ENCODE measurements at regions not wholly inside any gene's neighbourhood (a gene's known extent, or its start where the extent isn't known, plus 50 kb on each side); places are given as distances from the start of the nearest gene placed in this dataset.
A peak's percentile ranks its signal among the peaks of the same experiment; 100 is the strongest.

- peak in 1 of 2 experiments; percentile 43 for DNase-seq (ENCODE audit: low read depth in 1 of 2, low spot score in 2 of 2)
- H3K56ac ChIP-seq (replicated peaks; ENCODE audit: insufficient read length, low read depth, low read length): no peak overlapping the region
These were observed 169.9 kb downstream of the ASMT start for GRCh38 chrX:1784773-1785172.

More at GRCh38 chrX:1784773-1785172, 169.9 kb downstream of the ASMT start:
- Histone ChIP-seq H2AFZ (ENCODE audit: low read length) (no peak overlapping the region), H3K9ac (replicated peaks in 1 of 4; ENCODE audit: extremely low read depth in 1 of 4, low read depth in 3 of 4, low read length in 3 of 4) (no peak overlapping the region), H2BK12ac (ENCODE audit: low read depth, low read length) (no peak overlapping the region), H4K5ac (ENCODE audit: insufficient read length, low read depth, low read length) (no peak overlapping the region), H2BK5ac (ENCODE audit: low read depth, low read length) (no peak overlapping the region), H3K4me1 (replicated peaks in 1 of 4; ENCODE audit: control insufficient read depth in 3 of 4, insufficient read depth in 4 of 4, low read length in 3 of 4) (no peaks in the 10 kb centered on the region), H4K8ac (ENCODE audit: extremely low read depth, insufficient read depth, low read length) (no peak overlapping the region), H2AK5ac (ENCODE audit: low read depth, low read length) (no peak overlapping the region), H3K4me2 (ENCODE audit: insufficient read depth in 1 of 2, low read depth in 2 of 2, low read length in 2 of 2) (no peak overlapping the region), H3K9me3 (ENCODE audit: insufficient read depth in 2 of 2, low read depth in 1 of 2, low read length in 1 of 2) (peaks cover 2 to 10% of the 10 kb centered on the region in 2 experiments; a peak in 3 of 4 replicates), H2BK20ac (ENCODE audit: low read length) (no peak overlapping the region), H2BK120ac (replicated peaks; ENCODE audit: low read depth, low read length) (no peak overlapping the region), H3K79me2 (ENCODE audit: control insufficient read depth in 1 of 2, insufficient read depth in 2 of 2, low read length in 2 of 2) (no peaks in the 10 kb centered on the region), H3K23ac (ENCODE audit: insufficient read length) (no peak overlapping the region), H2BK15ac (ENCODE audit: low read length) (no peak overlapping the region), H3K4me3 (ENCODE audit: extremely low read depth in 1 of 4, insufficient read depth in 2 of 4, low read depth in 3 of 4, low read length in 4 of 4) (no peak overlapping the region), H3K18ac (ENCODE audit: extremely low read depth, low read length) (no peak overlapping the region), H3K27ac (ENCODE audit: low read depth, low read length) (no peak overlapping the region), H4K91ac (replicated peaks; ENCODE audit: insufficient read length, low read length) (no peak overlapping the region), H3K4ac (replicated peaks; ENCODE audit: insufficient read length, low read depth, low read length) (no peak overlapping the region), H4K20me1 (replicated peaks in 1 of 2; ENCODE audit: control insufficient read depth in 1 of 2, insufficient read depth in 2 of 2, low read length in 2 of 2) (no peaks in the 10 kb centered on the region), H3K36me3 (ENCODE audit: control insufficient read depth in 2 of 4, insufficient read depth in 4 of 4, low read length in 3 of 4) (no peaks in the 10 kb centered on the region), H3K14ac (ENCODE audit: insufficient read length) (no peak overlapping the region), H3K27me3 (replicated peaks in 1 of 4; ENCODE audit: control insufficient read depth in 3 of 4, extremely low read depth in 1 of 4, insufficient read depth in 3 of 4, low read length in 3 of 4) (no peaks in the 10 kb centered on the region), H3K23me2 (ENCODE audit: low read depth, low read length) (no peaks in the 10 kb centered on the region; the same call in 1 of the 2 replicates), H3K79me1 (ENCODE audit: low read depth, low read length) (no peaks in the 10 kb centered on the region)
- WGBS, 2 experiments (ENCODE audit: extremely low coverage in 1 of 2, insufficient coverage in 1 of 2, insufficient read length in 1 of 2, insufficient replicate concordance in 2 of 2, low coverage in 1 of 2, low lambda C conversion rate in 2 of 2, missing lambda C conversion rate in 1 of 2): 88% methylated on average over 3 of the region's 3 CpGs; no CpG with 5 or more reads in 1 of the 2 experiments
- no peak for FAIRE-seq
- ChIA-PET CTCF (ENCODE audit: partially characterized antibody) (no interaction called here), POLR2A (ENCODE audit: partially characterized antibody) (no interaction called here)
- TF ChIP-seq CBX8 (IDR thresholded peaks at IDR 0.05; ENCODE audit: borderline replicate concordance, low read depth, low read length) (no peak), TAF1 (IDR thresholded peaks at IDR 0.05; ENCODE audit: low read depth, low read length) (no peak), RAD21 (IDR thresholded peaks at IDR 0.05 in 1 of 2, conservative IDR thresholded peaks at IDR 0.05 in 1 of 2; ENCODE audit: low read depth in 2 of 2, low read length in 2 of 2) (peak; percentile 18 to 38; a peak in 2 of 4 replicates)
- TF ChIP-seq, protein P1, sequence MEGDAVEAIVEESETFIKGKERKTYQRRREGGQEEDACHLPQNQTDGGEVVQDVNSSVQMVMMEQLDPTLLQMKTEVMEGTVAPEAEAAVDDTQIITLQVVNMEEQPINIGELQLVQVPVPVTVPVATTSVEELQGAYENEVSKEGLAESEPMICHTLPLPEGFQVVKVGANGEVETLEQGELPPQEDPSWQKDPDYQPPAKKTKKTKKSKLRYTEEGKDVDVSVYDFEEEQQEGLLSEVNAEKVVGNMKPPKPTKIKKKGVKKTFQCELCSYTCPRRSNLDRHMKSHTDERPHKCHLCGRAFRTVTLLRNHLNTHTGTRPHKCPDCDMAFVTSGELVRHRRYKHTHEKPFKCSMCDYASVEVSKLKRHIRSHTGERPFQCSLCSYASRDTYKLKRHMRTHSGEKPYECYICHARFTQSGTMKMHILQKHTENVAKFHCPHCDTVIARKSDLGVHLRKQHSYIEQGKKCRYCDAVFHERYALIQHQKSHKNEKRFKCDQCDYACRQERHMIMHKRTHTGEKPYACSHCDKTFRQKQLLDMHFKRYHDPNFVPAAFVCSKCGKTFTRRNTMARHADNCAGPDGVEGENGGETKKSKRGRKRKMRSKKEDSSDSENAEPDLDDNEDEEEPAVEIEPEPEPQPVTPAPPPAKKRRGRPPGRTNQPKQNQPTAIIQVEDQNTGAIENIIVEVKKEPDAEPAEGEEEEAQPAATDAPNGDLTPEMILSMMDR (IDR thresholded peaks at IDR 0.05; ENCODE audit: control extremely low read depth in 1 of 3, insufficient read depth in 1 of 3, low read depth in 1 of 3, low read length in 3 of 3): peak in 2 of 3 experiments; percentile 20 to 58; a peak in 2 of 4 replicates

Measured in H1 (cell line).